Hindlimb muscle (tissue), 1 donor: ENCODE measurements at regions not wholly inside any gene's neighbourhood (a gene's known extent, or its start where the extent isn't known, plus 50 kb on each side); places are given as distances from the start of the nearest gene placed in this dataset.
A peak's percentile ranks its signal among the peaks of the same experiment; 100 is the strongest.
"Not testable (repeated sequence)": the region's sequence is repeated elsewhere in the genome, so short reads cannot be mapped to it uniquely, and the experiment has no call there.

ENCODE experiments used
- DNase-seq: peaks from one replicate; pipeline ENCODE4 v3.0.0-alpha.2; 2013

DNA sequence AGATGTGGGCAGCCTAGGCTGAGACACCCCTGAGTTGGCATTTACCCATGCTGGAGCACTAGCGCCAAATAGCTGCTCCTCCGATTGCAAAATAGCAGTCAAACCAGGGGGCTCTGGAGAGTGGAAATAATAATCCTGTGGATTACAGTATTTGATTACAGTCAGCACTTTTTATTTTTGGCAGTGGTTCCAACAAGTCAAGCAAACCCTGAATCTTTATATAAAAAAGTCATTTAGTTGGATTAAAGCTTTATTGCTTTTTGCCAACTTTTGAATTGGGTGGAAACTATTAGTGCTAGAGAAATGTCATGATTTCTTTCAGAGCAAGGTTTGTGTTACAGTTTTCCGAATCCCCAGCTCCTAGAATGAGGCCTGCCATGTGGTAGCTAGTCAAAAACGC, 99.3 kb upstream of the FAM20A start:
- peak; percentile 62 for DNase-seq

DNA sequence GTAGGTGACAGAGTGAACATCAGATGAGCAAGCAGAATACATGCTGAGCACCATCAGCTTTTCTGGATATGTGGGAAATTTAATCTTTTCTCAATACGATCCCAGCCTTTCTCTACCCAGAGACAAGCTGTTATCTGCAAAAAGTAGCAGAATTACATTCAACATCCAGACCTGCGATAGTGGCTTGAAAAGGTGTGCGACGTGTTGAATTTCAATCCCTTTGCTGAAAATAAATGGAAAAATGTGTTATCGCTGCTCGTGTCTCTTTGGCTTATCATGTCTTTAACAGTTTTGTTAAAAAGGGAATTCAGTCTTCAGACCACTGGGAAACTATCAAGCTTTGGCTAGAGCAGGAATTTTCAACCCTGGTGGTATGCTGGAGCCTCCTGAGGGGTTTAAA, 98.8 kb upstream of the FAM20A start:
- DNase-seq, result no peak

DNA sequence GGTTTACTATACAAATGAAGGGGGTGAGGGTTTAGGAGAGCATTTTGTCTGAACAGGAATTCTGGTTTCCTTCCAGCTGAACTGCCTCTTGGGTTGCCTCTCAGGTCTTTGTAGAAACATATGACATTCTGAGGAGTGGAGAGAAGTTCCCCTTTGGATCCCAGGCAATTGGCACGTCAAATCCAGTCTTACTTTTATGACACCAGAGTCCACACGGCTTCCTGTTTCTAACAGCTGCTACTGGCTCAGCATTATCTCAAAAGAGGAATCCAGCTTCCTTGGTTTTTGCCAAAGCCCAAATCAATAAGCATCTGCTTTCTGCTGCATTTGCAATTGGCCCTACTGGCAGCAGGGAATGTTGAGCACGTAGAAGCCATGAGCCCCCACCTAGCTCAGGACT, 97.6 kb upstream of the FAM20A start:
- peak; percentile 57 for DNase-seq

DNA sequence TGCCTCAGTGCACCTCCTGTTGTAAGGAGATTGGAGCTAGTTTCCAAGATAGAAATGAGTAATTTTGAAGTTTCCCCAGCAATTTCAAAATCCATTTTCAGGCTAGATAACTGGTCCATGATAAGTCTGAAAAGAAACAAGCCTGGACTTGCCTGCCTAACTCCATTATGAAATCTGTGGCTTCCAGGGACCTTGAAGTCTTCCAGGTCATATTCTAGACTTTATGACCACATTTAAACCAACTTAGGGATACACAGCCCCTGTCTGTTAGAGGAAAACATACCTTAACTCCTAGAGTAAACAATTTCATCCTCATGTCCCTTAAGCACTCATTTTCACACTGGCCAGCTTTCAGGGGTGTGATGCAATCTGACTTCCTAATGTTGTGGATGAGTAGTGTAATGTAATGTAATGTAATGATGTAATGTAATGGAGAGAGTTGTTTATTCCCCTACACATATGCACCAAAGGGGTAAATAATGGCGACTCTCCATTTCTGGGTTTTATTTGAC, 96.7 kb upstream of the FAM20A start:
- peak; percentile 41 for DNase-seq

GRCh38 chr17:68695659-68696058, 94.5 kb upstream of the FAM20A start:
- no peak for DNase-seq

GRCh38 chr17:68694791-68695485, 93.8 kb upstream of the FAM20A start:
- no peak for DNase-seq

DNA sequence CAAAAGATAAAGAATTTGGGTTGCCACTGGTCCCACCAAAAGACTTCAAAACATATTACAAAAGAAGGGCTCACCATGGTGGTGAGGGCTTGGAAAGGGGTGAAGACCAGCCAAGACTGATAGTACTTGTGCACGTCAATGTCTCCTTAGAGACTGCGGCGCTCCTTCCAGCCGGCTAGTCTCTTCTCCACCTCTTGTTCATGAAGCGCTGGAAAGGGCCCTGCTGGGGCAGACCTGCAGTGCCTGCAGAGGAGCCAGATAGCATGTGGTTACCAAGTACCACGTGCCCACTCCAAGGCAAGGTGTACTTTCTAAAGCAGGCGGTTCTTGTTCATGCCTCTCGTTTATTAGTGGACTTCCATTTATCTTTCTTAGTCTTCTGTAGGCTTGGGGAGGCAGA, 92.7 kb upstream of the FAM20A start:
- DNase-seq, result no peak

GRCh38 chr17:68693466-68693865, 92.3 kb upstream of the FAM20A start:
- no peak for DNase-seq

DNA sequence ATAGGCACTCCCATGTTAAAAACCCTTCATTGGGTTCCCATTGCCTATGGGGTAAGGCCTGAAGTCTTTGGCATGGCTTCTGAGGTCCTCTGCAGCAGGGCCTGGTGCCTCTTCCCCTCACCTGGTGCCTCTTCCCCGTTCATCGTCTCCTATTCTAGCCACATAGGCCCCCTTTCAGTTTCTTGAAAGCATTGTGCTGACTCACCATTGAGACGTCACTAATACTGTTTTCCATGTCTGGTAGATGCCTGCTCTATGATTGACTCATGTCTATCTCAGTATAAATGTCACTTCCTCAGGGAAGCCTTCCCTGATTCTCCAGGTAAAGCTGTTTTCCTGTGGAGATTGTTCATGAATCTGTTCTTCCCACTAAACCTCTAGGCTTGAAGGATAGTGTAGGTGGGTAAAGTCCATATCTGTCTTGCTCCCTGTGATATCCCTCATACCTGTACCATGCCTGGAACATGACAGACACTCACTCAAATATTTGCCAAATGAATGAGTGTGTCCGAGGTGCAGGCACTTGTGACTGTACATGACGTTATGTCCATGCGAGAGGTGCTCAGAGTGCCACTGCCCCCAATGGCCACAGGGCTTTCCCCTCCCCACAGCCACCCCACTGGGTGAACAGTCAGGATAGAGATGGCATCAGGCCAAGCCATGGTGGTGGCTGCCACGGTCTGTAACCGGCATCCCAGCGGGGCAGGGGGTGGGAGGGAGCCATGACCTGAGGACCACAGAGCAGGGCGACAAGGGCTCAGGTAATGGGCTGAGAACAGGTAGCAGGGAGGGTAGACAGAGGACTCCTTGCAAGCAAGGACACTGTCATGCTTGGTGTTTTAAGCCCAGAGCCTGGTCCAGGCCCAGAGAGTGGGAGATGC, 85.2 kb upstream of the FAM20A start:
- DNase-seq, result no peak

DNA sequence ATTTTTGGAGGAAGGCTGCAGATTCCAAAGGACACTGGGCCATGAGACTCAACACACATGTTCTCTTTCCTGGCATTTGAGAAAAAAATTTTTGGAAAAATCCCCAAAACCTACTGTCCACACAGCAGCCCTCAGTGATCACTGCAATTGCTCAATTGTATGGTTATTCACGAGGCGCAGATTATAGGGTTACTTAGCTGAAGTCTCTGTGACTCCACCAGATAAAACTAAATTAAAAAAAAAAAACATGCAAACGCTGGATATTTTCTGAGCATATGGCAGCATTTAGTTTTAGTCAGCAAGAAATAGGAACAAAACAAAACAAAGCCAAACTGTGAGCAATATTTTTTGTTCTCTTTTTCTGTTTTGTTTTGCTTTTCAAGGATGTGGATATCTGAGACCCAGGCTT, 83.8 kb upstream of the FAM20A start:
- peak; percentile 51 for DNase-seq

DNA sequence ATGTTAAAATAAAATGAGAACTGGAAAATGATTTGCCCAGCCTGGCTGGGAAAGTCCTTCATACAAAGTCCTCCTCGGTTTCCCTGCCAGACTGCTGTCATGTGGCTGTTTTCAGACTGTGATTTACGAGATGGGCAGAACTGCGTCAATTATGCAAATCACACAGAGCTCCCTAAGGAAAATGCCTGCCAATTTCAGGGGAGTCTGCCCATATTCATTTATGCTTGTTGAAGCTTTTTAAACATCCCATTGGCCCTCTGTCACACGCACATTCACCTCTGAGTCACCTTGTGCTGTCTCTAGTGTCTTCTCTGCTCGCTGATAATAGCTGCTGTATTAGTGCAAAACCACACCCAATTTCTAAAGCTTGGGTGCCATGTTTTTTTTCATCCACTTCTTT, 81.7 kb upstream of the FAM20A start:
- no peak for DNase-seq

DNA sequence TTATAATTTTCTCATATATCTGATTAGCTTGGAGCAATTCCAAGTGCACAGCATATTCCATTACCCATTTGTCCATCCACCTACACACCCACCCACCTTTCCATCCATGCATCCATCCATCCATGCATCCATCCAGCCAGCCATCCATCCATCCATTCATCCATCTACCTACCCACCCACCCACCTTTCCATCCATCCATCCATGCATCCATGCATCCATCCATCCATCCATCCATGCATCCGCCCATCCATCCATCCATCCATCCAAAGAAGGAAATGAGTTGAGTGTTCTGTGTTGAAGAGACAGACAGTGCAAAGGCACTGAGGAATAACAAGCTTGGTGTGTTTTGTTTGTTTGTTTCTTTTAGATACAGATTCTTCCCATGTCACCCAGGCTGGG, 78.7 kb upstream of the FAM20A start:
- no peak for DNase-seq

DNA sequence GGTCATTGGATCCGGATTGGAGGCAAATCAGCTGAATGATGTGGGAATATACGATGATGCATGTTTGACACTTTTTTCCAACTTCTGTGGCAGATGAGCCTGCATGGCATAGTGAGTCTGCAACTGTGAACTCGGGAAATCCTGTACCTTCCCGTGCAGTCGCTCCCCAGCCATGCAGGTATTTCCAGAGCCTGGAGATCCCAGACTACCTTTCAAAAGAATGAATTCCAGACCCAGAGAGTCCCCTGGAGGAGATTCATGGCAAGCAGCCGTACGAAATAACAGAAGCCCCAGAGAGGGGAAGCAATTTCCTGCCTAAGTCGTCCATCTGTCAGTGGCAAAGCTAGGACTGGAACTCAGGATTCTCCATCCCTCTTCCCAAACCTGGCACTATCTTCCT, 75.7 kb upstream of the FAM20A start:
- no peak for DNase-seq

DNA sequence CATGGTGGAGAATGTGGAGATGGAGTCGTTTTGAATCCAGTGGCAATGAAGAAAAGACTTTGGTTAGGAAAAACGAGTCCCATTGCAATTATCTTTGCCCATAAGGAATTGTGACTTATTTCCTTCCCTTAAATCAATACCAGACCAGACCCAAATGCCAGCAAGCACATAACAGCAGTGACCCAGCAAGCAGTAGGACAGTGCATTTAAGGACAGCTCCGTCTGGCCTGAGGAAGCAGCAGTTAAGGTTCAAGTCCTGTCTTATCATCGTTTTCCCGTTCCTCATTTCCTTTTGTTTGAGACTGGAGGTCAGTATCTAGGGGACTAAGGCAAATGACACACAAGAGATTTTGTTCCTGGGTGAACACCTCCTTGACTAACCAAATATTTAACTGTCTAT, 74.6 kb upstream of the FAM20A start:
- DNase-seq, result no peak

DNA sequence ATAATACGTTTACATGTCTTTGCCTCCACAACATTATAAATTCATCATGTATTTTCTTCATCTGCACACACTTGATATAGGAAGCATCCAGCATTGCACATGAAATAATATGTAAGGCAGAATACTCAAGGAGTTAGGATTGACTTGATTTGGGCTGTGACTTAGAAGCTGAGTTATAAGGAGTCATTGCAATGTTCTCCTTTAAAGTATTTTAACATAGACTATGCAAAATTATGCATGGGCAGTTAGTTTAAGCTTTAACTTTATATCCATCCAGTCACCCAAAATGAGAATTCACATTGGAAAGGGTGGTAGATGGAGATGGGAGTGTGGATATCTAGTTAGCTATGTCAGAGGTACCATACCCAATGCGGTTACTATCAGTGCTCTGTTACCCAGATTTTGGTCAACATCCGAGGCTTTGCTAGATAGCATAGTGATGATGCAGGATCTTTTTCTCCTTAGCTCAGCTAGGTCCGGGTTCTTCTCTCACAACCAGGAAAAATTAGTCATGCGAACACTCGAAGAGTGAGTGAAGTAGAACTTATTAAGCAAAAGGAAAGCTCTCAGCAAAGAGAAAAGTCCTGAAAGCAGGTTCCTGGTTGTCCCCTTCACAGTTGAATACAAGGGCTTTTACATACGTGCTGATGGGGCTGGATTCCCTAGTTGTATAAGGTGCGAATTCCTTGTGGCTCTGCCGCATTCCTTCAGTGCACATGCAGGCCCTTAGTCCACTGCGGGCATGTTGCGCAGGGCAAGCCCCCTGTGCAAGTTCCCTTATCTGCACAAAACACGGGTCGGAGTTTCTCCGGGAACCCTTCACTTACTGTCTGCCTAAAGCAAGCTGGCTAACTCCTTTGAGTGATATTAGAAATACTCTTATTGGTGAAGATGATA, 73.1 kb upstream of the FAM20A start:
- DNase-seq, result no peak

DNA sequence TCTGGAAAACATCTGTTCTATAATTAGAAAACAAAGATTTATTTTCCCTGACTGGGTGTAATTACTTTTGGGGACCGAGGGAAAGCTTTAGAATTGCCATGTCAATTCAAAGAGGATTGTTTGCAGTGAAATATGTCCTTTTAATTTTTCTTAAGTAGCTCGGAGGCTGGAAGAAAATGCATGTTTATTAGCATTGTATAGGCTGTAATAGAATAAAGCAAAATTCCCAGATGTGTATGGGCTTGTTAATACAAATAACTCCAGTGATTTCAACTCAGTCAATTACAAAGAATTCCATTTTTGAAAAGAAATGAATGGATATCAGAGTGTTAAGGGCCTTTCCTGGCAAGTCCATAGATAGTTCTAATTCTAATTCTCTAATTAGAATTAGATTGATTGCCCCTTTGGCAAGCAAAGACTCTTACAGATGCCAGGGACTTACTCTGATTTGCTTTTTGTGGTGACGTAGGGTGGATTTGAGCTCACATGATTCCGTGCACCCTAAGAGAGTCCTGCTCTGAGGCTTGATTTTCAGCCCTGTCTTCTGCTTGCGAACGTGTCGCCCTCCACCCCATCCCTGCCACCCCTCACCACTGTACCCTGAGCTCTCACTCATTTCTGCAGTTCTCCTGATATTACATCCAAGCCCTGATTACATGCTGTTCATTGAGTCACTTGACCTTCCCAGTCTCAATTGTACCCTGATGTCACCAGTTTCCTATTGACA, 70.0 kb upstream of the FAM20A start:
- no peak for DNase-seq

GRCh38 chr17:68666438-68666837, 65.3 kb upstream of the FAM20A start:
- not testable (repeated sequence) for DNase-seq

DNA sequence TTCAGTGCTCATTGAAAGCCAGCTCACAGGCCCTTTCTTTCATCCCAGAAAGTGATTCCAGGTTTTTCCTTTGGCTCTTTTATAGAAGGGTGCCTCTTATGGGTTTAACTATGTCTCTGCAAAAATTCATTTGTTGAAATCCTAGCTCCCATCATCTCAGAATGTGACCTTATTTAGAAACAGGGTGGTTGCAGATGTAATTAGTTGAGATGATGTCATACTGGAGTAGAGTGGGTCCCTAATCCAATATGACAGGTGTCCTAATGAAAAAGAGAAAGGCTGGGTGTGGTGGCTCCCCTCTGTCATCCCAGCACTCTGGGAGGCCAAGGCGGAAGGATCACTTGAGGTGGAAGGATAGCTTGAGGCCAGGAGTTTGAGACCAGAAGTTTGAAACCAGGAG, 64.2 kb upstream of the FAM20A start:
- DNase-seq, result no peak

GRCh38 chr17:68662479-68662878, 61.3 kb upstream of the FAM20A start:
- DNase-seq, result no peak

GRCh38 chr17:68662037-68662432, 60.9 kb upstream of the FAM20A start:
- DNase-seq, result no peak

DNA sequence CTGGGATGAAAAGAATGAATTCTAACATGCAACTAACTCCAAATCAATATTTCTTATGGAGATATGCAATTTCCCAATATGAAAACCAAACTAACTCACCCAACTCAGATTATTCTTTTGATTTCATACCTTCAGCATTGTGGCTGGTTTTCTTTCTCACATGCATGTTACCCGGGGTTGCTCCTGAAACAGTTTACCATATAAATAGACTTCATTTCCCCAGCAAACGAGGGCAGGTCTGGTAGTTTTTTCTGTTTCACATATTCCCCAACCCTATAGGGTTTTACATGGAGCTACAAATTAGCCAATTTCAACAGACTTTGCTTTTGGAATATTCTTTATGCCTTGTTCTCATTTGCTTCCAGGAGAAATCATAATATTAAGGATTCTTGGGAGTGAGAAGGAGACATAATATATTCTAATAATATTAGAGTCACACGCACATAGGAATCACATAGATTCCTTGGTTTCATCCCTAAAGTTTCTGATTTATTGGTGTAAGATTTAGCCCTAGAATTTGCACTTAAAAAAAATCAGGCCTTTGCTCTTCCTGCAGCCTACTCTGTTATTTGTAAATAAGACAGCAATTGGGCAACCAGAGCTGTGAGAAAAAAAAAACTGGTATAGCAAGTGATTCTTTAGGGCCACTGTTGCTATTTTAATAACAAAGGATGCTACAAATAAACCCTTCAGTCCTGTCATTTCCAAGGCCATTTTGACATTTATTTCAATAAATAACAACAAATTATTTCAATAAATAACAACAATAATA, 60.3 kb upstream of the FAM20A start:
- DNase-seq, result no peak
